Calu3 (cell line): ENCODE measurements at regions not wholly inside any gene's neighbourhood (a gene's known extent, or its start where the extent isn't known, plus 50 kb on each side); places are given as distances from the start of the nearest gene placed in this dataset.

ENCODE experiments used
- BruUV-seq: library from RNA; stranded (reverse); fragments of 400-500 nt; replicated peaks from 2 replicates; lab custom pipeline; 2021; lab: Mats Ljungman, UMichigan
- CTCF ChIA-PET: fragments of 300-600 bp; sonication (Branson Sonifier 250); formaldehyde crosslinking; loops from one replicate; lab custom pipeline; 2022; ENCODE audit warnings: antibody characterized with exemption; lab: Charles Lee
- DNase-seq: peaks from one replicate; pipeline ENCODE4 v3.0.0; 2022
- H3K27ac Mint-ChIP-seq: one replicate; pipeline ENCODE4 v1.8.0; 2022; ENCODE audit warnings: mixed read lengths; ENCODE audit not compliant: unreplicated experiment
- H3K27me3 Mint-ChIP-seq: one replicate; pipeline ENCODE4 v1.8.0; 2022; ENCODE audit warnings: mixed read lengths; ENCODE audit not compliant: unreplicated experiment
- H3K36me3 Mint-ChIP-seq: one replicate; pipeline ENCODE4 v1.8.0; 2022; ENCODE audit warnings: mild to moderate bottlenecking, moderate library complexity, mixed read lengths; ENCODE audit not compliant: insufficient read depth, unreplicated experiment
- H3K4me1 Mint-ChIP-seq: one replicate; pipeline ENCODE4 v1.8.0; 2022; ENCODE audit warnings: mild to moderate bottlenecking, low read depth, mixed read lengths; ENCODE audit not compliant: unreplicated experiment
- H3K4me3 Mint-ChIP-seq: one replicate; pipeline ENCODE4 v1.8.0; 2022; ENCODE audit warnings: mild to moderate bottlenecking, low read depth, moderate library complexity, mixed read lengths; ENCODE audit not compliant: unreplicated experiment
- H3K9me3 Mint-ChIP-seq: one replicate; pipeline ENCODE4 v1.8.0; 2022; ENCODE audit warnings: low read depth, mixed read lengths; ENCODE audit not compliant: unreplicated experiment
- CTCF ChIP-seq: fragments of 200-600 bp; IDR thresholded peaks from one replicate; pipeline ENCODE4 v1.8.0; 2022; ENCODE audit warnings: antibody characterized with exemption; ENCODE audit not compliant: unreplicated experiment
- intact Hi-C: fragments of 100-400 bp; cut with micrococcal nuclease; formaldehyde crosslinking; loops from one replicate; pipeline ENCODE4 v1.10.0; 2022; ENCODE audit not compliant: unreplicated experiment

- H3K4me3 Mint-ChIP-seq, result no peak overlapping the region
- H3K27me3 Mint-ChIP-seq, result peaks cover 41% of the 10 kb centered on the region
- DNase-seq, result no peak
- H3K27ac Mint-ChIP-seq, result no peak overlapping the region
- intact Hi-C loops, result no loop called here
- H3K9me3 Mint-ChIP-seq, result no peaks in the 10 kb centered on the region
- no peaks in the 10 kb centered on the region for H3K36me3 Mint-ChIP-seq
- H3K4me1 Mint-ChIP-seq, result no peaks in the 10 kb centered on the region
- no peak for TF ChIP-seq CTCF
- CTCF ChIA-PET, result no interaction called here
- no TSS peak for BruUV-seq
Observed at GRCh38 chr15:81492331-81492968, 118.4 kb upstream of the TMC3 start.

- CTCF ChIA-PET, result no interaction called here
- H3K9me3 Mint-ChIP-seq, result no peaks in the 10 kb centered on the region
- no peaks in the 10 kb centered on the region for H3K36me3 Mint-ChIP-seq
- no TSS peak for BruUV-seq
- intact Hi-C loops, result no loop called here
- H3K27me3 Mint-ChIP-seq, result peaks cover 50% of the 10 kb centered on the region
- H3K4me3 Mint-ChIP-seq, result no peak overlapping the region
- no peak overlapping the region for H3K27ac Mint-ChIP-seq
- no peak for TF ChIP-seq CTCF
- no peaks in the 10 kb centered on the region for H3K4me1 Mint-ChIP-seq
- no peak for DNase-seq
Observed at GRCh38 chr15:81491414-81492096, 117.5 kb upstream of the TMC3 start.

- no peak overlapping the region for H3K27ac Mint-ChIP-seq
- H3K36me3 Mint-ChIP-seq, result no peaks in the 10 kb centered on the region
- CTCF ChIA-PET, result no interaction called here
Observed at GRCh38 chr15:81485806-81486205, 111.8 kb upstream of the TMC3 start.

More at GRCh38 chr15:81485806-81486205, 111.8 kb upstream of the TMC3 start:
- no peak for TF ChIP-seq CTCF
- DNase-seq, result no peak
- H3K4me3 Mint-ChIP-seq, result no peak overlapping the region
- H3K4me1 Mint-ChIP-seq, result no peaks in the 10 kb centered on the region
- BruUV-seq, result no TSS peak
- H3K9me3 Mint-ChIP-seq, result no peaks in the 10 kb centered on the region
- intact Hi-C loops, result no loop called here
- H3K27me3 Mint-ChIP-seq, result peaks cover 36% of the 10 kb centered on the region
